ENCODE measurements at regions not wholly inside any gene's neighbourhood (a gene's known extent, or its start where the extent isn't known, plus 50 kb on each side); places are given as distances from the start of the nearest gene placed in this dataset.

GRCh38 chr2:228630786-228631185, 449.3 kb upstream of the SPHKAP start:
- no peaks in the 10 kb centered on the region for H3K4me1 ChIP-seq
- no peaks in the 10 kb centered on the region for H3K9me3 ChIP-seq
- no peak overlapping the region for H3K4me3 ChIP-seq
- no peaks in the 10 kb centered on the region for H3K27me3 ChIP-seq
- TF ChIP-seq CTCF (IDR thresholded peaks at IDR 0.05) (no peak), POLR2A (IDR thresholded peaks at IDR 0.05) (no peak)
- no peak overlapping the region for H3K27ac ChIP-seq
- no peaks in the 10 kb centered on the region for H3K36me3 ChIP-seq
- DNase-seq, result no peak

GRCh38 chr2:228629251-228629650, 447.8 kb upstream of the SPHKAP start:
- Histone ChIP-seq H3K27me3 (no peaks in the 10 kb centered on the region), H3K9me3 (no peaks in the 10 kb centered on the region), H3K27ac (no peak overlapping the region), H3K4me1 (no peaks in the 10 kb centered on the region), H3K4me3 (no peak overlapping the region), H3K36me3 (no peaks in the 10 kb centered on the region)
- TF ChIP-seq CTCF (IDR thresholded peaks at IDR 0.05) (no peak), POLR2A (IDR thresholded peaks at IDR 0.05) (no peak)
- DNase-seq, result no peak

GRCh38 chr2:228628682-228629081, 447.2 kb upstream of the SPHKAP start:
- H3K36me3 ChIP-seq, result no peaks in the 10 kb centered on the region
- H3K27me3 ChIP-seq, result no peaks in the 10 kb centered on the region
- no peaks in the 10 kb centered on the region for H3K4me1 ChIP-seq
- no peak overlapping the region for H3K4me3 ChIP-seq
- no peaks in the 10 kb centered on the region for H3K9me3 ChIP-seq
- no peak for DNase-seq
- no peak overlapping the region for H3K27ac ChIP-seq
- TF ChIP-seq POLR2A (IDR thresholded peaks at IDR 0.05) (no peak), CTCF (IDR thresholded peaks at IDR 0.05) (no peak)

- no peak for DNase-seq
- Histone ChIP-seq H3K9me3 (no peaks in the 10 kb centered on the region), H3K27me3 (no peaks in the 10 kb centered on the region), H3K36me3 (no peaks in the 10 kb centered on the region), H3K4me3 (no peak overlapping the region), H3K27ac (no peak overlapping the region), H3K4me1 (no peaks in the 10 kb centered on the region)
- TF ChIP-seq POLR2A (IDR thresholded peaks at IDR 0.05) (no peak), CTCF (IDR thresholded peaks at IDR 0.05) (no peak)
Measured at GRCh38 chr2:228627510-228627909, 446.0 kb upstream of the SPHKAP start.

- no peak overlapping the region for H3K4me3 ChIP-seq
- H3K4me1 ChIP-seq, result no peaks in the 10 kb centered on the region
- H3K27ac ChIP-seq, result no peak overlapping the region
- no peaks in the 10 kb centered on the region for H3K36me3 ChIP-seq
- H3K9me3 ChIP-seq, result no peaks in the 10 kb centered on the region
- H3K27me3 ChIP-seq, result no peaks in the 10 kb centered on the region
- no peak for DNase-seq
- TF ChIP-seq POLR2A (IDR thresholded peaks at IDR 0.05) (no peak), CTCF (IDR thresholded peaks at IDR 0.05) (no peak)
Measured at GRCh38 chr2:228625481-228625880, 444.0 kb upstream of the SPHKAP start.

GRCh38 chr2:228624733-228625132, 443.2 kb upstream of the SPHKAP start:
- H3K4me3 ChIP-seq, result no peak overlapping the region
- H3K36me3 ChIP-seq, result no peaks in the 10 kb centered on the region
- TF ChIP-seq POLR2A (IDR thresholded peaks at IDR 0.05) (no peak), CTCF (IDR thresholded peaks at IDR 0.05) (no peak)
- H3K9me3 ChIP-seq, result no peaks in the 10 kb centered on the region
- no peaks in the 10 kb centered on the region for H3K27me3 ChIP-seq
- DNase-seq, result no peak
- H3K4me1 ChIP-seq, result no peaks in the 10 kb centered on the region
- no peak overlapping the region for H3K27ac ChIP-seq

Data from Peyer's patch (tissue), 4 donors.